Uterus (tissue), 2 donors: ENCODE measurements at regions not wholly inside any gene's neighbourhood (a gene's known extent, or its start where the extent isn't known, plus 50 kb on each side); places are given as distances from the start of the nearest gene placed in this dataset.
"Not testable (repeated sequence)": the region's sequence is repeated elsewhere in the genome, so short reads cannot be mapped to it uniquely, and the experiment has no call there.

Experiments
- CTCF ChIP-seq, 4 experiments: fragments of 200-600 bp in 2 of 4; fragments of 450-650 bp in 2 of 4; sonication (generic) in 2 of 4; IDR thresholded peaks; one replicate each; pipeline ENCODE4 v1.5.1; 2016 to 2019; ENCODE audit warnings: antibody characterized with exemption in 4 of 4, mild to moderate bottlenecking in 2 of 4, moderate library complexity in 1 of 4
- POLR2A ChIP-seq, 2 donors: fragments of 450-650 bp; IDR thresholded peaks; one replicate each; pipeline ENCODE4 v1.6.1; 2016; ENCODE audit warnings: antibody characterized with exemption in 2 of 2, mild to moderate bottlenecking in 1 of 2, moderate library complexity in 1 of 2

GRCh38 chr10:47705698-47706414 lies 57.5 kb downstream of the SYT15B start:
- TF ChIP-seq CTCF (IDR thresholded peaks at IDR 0.05): not testable (repeated sequence)
- TF ChIP-seq POLR2A (IDR thresholded peaks at IDR 0.05): peak in 1 of 2 donors; percentile 42
